ENCODE measurements at regions not wholly inside any gene's neighbourhood (a gene's known extent, or its start where the extent isn't known, plus 50 kb on each side); places are given as distances from the start of the nearest gene placed in this dataset.

- Mint-ChIP-seq H3K4me1 (ENCODE audit: low read depth, unreplicated experiment) (no peaks in the 10 kb centered on the region), H3K27me3 (ENCODE audit: unreplicated experiment) (no peaks in the 10 kb centered on the region), H3K27ac (ENCODE audit: unreplicated experiment) (no peak overlapping the region), H3K4me3 (ENCODE audit: unreplicated experiment) (no peak overlapping the region), H3K36me3 (ENCODE audit: unreplicated experiment) (no peaks in the 10 kb centered on the region), H3K9me3 (ENCODE audit: unreplicated experiment) (peaks cover 2% of the 10 kb centered on the region)
- no peak for TF ChIP-seq CTCF (IDR thresholded peaks at IDR 0.05; ENCODE audit: partially characterized antibody, unreplicated experiment)
- no peak for DNase-seq
These were observed 141.8 kb upstream of the MYT1L start for GRCh38 chr2:2472881-2473280.

GRCh38 chr2:2472044-2472443 lies 141.0 kb upstream of the MYT1L start:
- H3K27ac Mint-ChIP-seq (ENCODE audit: unreplicated experiment), result no peak overlapping the region
- H3K36me3 Mint-ChIP-seq (ENCODE audit: unreplicated experiment), result no peaks in the 10 kb centered on the region
- H3K4me1 Mint-ChIP-seq (ENCODE audit: low read depth, unreplicated experiment), result no peaks in the 10 kb centered on the region
- H3K27me3 Mint-ChIP-seq (ENCODE audit: unreplicated experiment), result no peaks in the 10 kb centered on the region
- DNase-seq, result no peak
- no peak overlapping the region for H3K4me3 Mint-ChIP-seq (ENCODE audit: unreplicated experiment)
- TF ChIP-seq CTCF (IDR thresholded peaks at IDR 0.05; ENCODE audit: partially characterized antibody, unreplicated experiment), result no peak
- H3K9me3 Mint-ChIP-seq (ENCODE audit: unreplicated experiment), result peaks cover 2% of the 10 kb centered on the region

DNA sequence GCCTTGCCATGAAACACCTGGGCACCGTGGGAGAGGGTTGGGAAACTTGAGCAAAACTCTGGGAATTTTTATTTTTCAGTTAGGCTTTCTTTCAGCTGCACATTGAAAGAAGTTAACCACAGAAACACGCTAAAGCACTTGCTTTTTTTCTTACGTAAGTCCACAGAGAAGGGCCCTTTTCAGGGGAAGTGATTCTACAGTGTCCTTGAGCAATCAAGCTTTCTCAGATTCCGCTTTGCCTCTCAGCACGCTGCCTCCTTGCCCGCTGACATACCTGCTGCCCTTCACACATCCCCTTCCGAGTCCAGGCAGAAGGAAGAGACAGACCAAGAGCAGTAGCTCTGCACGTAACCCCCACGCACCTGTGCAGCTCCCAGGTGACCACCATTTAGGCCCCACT lies 135.5 kb upstream of the MYT1L start:
- Mint-ChIP-seq H3K36me3 (ENCODE audit: unreplicated experiment) (no peaks in the 10 kb centered on the region), H3K27ac (ENCODE audit: unreplicated experiment) (no peak overlapping the region), H3K9me3 (ENCODE audit: unreplicated experiment) (peaks cover 2% of the 10 kb centered on the region), H3K4me3 (ENCODE audit: unreplicated experiment) (no peak overlapping the region), H3K27me3 (ENCODE audit: unreplicated experiment) (peaks cover 2% of the 10 kb centered on the region), H3K4me1 (ENCODE audit: low read depth, unreplicated experiment) (no peaks in the 10 kb centered on the region)
- no peak for DNase-seq
- TF ChIP-seq CTCF (IDR thresholded peaks at IDR 0.05; ENCODE audit: partially characterized antibody, unreplicated experiment), result no peak

- Mint-ChIP-seq H3K4me1 (ENCODE audit: low read depth, unreplicated experiment) (no peaks in the 10 kb centered on the region), H3K4me3 (ENCODE audit: unreplicated experiment) (no peak overlapping the region), H3K9me3 (ENCODE audit: unreplicated experiment) (peaks cover 2% of the 10 kb centered on the region), H3K27ac (ENCODE audit: unreplicated experiment) (no peak overlapping the region), H3K27me3 (ENCODE audit: unreplicated experiment) (peaks cover 2% of the 10 kb centered on the region), H3K36me3 (ENCODE audit: unreplicated experiment) (no peaks in the 10 kb centered on the region)
- TF ChIP-seq CTCF (IDR thresholded peaks at IDR 0.05; ENCODE audit: partially characterized antibody, unreplicated experiment), result no peak
- no peak for DNase-seq
These were observed 133.6 kb upstream of the MYT1L start for GRCh38 chr2:2464643-2465042.

GRCh38 chr2:2464094-2464493 lies 133.0 kb upstream of the MYT1L start:
- DNase-seq, result no peak
- H3K27ac Mint-ChIP-seq (ENCODE audit: unreplicated experiment), result no peak overlapping the region
- peaks cover 2% of the 10 kb centered on the region for H3K27me3 Mint-ChIP-seq (ENCODE audit: unreplicated experiment)
- peaks cover 2% of the 10 kb centered on the region for H3K9me3 Mint-ChIP-seq (ENCODE audit: unreplicated experiment)
- no peak overlapping the region for H3K4me3 Mint-ChIP-seq (ENCODE audit: unreplicated experiment)
- no peaks in the 10 kb centered on the region for H3K4me1 Mint-ChIP-seq (ENCODE audit: low read depth, unreplicated experiment)
- H3K36me3 Mint-ChIP-seq (ENCODE audit: unreplicated experiment), result no peaks in the 10 kb centered on the region
- no peak for TF ChIP-seq CTCF (IDR thresholded peaks at IDR 0.05; ENCODE audit: partially characterized antibody, unreplicated experiment)

Data from glutamatergic neuron (in vitro differentiated cells).